Pons (tissue), 1 donor: ENCODE measurements at regions not wholly inside any gene's neighbourhood (a gene's known extent, or its start where the extent isn't known, plus 50 kb on each side); places are given as distances from the start of the nearest gene placed in this dataset.
A peak's percentile ranks its signal among the peaks of the same experiment; 100 is the strongest.
"Not testable (repeated sequence)": the region's sequence is repeated elsewhere in the genome, so short reads cannot be mapped to it uniquely, and the experiment has no call there.

ENCODE experiments used
- DNase-seq: peaks from one replicate; pipeline ENCODE4 v3.0.0-alpha.2; 2016; ENCODE audit warnings: low spot score

DNA sequence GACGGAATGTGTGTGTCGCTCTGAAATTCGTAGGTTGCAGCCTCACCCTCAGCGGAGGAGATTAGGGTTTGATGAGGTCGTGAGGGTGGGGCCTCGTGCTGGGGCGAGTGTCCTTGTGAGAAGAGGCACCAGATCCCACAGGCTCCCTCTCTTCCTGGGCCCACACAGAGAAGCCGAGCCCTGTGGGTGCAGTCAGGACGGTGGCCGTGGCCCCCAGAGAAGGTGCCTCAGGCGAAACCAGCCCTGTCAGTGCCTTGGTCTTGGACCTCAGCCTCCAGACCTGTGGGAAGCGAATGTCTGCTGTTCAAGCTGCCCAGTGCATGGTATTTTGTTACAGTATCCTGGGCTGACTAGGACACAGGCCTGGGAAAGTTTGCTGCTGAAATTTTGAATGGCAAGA lies 108.0 kb upstream of the ALKAL2 start:
- no peak for DNase-seq

DNA sequence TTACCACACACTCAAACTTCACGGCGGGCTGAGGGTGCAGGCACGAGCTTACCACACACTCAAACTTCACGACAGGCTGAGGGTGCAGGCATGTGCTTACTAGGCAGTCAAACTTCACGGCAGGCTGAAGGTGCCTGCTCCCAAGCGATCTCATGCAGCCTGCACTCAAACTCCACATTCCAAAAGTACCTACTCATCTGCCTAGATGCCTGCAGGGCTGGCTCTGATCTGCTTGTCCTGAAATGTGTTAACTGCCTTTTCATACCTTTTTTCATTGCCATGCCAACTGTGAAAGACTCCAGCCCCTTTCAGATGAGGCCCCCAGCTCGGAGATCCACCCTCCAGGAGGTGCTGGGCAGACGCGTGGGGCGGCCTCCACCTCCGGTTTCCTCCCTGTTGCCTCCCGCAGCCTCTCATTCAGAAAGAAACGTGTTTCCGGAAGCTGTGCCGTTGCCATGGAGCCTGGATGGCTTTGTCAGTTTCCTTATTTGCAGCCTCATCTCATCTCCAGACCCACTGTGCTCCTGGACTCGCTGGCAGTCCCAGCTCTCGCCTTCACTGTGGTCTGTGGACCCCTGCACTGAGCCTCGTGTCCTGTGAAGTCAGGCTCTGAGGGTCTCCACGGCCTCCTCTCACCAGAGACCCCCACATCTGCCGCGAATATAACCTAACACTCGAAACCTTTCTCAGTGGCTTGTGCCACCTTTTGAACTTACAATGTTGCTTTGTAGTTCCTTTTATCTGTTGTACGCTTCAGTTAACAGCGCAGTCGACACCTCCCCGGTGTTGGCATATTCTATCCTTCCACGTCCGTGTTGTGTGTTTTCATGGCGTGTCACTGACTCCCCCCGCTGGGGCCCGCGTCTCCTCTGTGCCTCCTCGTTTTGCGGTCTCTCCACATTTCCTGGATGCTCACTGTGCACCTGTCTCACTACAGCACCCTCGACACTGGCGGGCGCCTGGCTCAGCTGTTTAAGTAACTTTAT lies 106.1 kb upstream of the ALKAL2 start:
- DNase-seq = no peak

DNA sequence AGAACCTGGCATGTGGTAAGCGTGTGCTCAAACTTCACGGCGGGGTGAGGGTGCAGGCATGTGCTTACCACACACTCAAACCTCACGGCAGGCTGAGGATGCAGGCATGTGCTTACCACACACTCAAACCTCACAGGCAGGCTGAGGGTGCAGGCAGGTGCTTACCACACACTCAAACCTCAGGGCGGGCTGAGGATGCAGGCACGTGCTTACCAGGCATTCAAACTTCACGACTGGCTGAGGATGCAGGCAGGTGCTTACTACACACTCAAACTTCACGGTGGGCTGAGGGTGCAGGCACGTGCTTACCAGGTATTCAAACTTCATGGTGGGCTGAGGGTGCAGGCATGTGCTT lies 105.0 kb upstream of the ALKAL2 start:
- no peak for DNase-seq

DNA sequence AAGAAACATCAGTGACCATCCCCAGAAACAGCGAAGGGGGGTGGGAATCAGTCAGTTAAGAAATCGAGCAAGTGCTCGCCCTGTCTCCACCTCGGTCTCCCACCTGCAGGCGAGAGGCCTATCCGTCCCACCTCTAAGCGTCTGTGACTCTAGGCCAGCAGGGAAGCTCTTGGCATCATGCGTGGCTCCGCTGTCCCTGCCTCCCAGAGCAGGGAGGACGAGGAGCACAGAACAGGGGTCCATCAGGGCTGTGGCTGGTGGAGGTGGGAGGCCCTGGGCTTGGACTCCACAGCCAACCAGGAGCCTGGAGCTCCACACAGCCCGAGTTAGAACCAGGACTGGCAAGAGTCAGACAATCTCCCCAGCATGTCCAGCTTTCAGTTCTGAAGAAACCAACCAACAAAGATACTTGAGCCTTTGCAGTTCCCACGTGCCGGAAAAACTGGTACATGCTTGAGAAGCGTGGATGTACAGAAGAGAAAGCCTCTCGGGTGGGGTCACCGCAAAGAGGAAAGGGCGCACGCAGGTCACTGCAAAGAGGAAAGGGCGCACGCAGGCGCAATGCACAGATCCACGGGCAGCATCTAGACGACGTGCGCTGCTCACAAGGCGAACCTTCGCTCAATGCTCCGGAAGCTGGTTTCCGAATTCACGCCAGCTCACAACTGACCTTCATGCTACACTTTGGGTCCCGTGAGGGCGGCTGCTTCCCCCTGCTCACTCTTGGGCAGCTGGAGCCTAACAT lies 104.5 kb upstream of the ALKAL2 start:
- DNase-seq = no peak

DNA sequence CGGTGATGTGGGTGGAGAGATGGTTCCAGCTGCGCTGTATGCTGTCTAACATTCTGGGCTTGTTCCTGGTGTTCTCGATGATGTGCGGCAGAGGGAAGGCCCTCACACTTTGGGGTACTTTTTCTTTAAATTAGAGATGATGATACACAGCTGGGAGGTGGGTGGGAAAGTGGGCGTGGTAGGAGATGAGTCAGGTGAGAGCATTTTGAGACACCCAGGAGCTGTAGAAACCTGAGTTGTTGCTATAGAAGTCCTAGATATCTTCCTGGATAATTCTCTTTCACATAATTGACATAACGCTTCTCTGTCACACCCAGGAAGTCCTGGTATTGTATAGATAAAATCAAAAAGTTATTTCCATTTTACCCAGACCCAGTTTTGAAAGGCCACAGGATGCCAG lies 103.8 kb upstream of the ALKAL2 start:
- DNase-seq = no peak

DNA sequence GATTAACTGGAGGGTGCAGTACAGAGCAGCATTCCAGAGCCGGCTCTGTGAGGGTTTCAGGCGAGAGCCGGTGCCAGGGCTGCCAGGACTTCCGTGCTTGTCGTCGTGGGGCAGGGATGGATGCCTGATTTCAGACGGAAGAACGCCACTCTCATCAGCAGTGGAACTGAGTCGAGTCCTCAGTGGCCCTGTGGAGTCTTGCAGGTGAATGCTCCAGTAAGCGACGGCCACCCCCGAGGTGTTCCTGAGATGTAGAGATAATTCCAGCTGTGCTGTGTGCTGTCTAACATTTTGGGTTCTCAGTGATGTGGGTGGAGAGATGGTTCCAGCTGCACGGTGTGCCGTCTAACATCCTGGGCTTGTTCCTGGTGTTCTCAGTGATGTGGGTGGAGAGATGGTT lies 103.1 kb upstream of the ALKAL2 start:
- no peak for DNase-seq

DNA sequence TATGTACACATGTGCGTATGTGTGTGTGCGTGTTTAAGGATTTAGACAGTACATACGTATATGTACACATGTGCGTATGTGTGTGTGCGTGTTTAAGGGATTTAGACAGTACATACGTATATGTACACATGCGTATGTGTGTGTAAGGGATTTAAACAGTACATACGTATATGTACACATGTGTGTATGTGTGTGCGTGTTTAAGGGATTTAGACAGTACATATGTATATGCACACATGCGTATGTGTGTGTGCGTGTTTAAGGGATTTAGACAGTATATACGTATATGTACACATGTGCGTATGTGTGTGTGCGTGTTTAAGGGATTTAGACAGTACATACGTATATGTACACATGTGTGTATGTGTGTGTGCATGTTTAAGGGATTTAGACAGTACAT lies 102.1 kb upstream of the ALKAL2 start:
- DNase-seq = not testable (repeated sequence)

DNA sequence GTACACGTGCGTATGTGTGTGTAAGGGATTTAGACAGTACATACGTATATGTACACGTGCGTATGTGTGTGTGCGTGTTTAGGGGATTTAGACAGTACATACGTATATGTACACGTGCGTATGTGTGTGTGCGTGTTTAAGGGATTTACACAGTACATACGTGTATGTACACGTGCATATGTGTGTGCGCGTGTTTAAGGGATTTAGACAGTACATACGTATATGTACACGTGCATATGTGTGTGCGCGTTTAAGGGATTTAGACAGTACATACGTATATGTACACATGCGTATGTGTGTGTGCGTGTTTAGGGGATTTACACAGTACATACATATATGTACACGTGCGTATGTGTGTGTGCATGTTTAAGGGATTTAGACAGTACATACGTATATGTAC lies 100.9 kb upstream of the ALKAL2 start:
- DNase-seq = not testable (repeated sequence)

DNA sequence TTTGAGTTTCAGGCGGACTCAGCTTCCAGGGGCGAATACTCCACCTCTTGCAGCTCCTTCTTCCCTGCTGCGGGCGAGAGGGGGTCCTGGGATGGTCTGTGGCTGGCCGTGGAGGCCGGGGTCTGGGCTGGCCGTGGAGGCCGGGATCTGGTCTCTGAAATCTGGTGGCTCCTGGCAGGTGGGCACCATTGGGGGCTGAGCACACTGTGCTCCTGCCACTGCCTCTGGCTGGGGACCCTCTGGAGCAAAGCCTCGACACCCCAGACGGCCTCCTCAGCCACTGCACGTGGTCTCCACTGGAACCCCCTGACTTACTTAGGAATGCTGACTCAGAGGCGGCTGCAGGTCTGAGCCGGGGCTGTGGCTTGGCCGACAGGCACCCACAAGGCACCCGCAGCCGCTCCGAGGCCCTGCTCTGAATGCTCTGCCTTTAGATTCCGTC lies 100.1 kb upstream of the ALKAL2 start:
- DNase-seq = no peak

DNA sequence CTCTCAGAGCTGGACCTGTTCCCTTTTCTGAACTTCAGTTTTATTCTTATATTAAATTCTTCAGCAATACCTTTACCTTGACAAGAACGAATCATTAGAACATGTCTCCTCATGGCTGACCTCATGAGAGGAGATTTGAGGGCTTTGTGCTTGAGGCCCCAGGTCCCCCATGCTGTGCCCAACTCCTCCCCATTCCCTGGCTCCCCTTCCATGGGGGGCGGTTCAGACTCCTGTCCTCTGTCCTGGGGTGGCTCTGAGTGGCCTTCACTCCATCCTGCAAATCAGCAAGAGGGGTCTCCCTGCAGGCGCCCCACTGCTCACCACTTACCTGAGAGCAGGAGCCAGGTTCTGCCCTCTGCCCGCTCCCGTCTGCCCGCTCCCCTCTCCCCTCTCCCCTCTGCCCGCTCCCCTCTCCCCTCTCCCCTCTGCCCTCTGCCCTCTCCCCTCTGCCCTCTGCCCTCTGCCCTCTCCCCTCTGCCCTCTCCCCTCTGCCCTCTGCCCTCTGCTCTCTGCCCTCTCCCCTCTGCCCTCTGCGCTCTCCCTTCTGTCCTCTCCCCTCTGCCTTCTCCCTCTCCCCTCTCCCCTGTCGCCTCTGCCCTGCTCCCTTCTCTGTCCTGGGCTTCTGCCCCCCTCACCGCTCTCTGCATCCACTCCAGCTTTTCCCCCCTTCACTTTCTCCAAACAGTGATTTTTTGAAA lies 98.7 kb upstream of the ALKAL2 start:
- no peak for DNase-seq

DNA sequence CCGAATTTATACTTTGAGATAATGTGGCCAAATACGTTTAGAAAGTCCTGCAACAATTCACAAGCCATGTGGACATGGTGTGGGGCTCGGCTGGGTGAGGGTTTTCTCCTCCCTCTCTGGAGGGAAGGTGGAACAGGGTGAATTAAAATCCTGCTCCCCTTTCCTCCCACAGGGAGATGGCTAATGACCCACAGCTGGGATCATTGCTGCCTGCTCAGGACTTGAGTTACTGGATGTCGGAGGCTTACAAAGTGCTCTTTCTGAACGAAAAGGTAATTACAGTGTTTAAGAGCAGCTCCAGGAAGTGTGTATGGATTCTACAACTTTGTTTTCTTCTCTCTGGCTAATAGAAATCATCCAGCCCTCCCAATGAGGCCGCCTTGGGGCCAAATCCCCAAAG lies 97.9 kb upstream of the ALKAL2 start:
- DNase-seq = no peak

DNA sequence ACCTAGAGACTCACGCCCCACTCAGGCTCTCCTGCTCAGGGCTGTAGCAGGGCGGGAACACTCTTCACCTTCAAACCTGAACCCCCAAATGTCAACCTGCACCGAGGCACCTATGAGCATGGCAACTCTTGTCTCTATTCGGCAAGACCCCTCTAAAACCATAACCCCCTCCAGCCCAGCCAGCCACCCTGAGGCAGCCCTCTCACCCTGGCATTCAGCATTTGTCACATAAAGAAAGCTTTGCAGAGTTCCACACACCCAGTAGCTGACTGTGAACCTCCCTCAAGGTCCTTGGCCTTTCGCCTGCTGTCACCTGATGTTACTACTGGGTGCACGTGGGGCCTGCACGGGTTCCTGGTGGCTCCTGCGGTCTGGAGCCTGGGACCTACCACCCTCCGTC lies 97.2 kb upstream of the ALKAL2 start:
- DNase-seq = no peak

DNA sequence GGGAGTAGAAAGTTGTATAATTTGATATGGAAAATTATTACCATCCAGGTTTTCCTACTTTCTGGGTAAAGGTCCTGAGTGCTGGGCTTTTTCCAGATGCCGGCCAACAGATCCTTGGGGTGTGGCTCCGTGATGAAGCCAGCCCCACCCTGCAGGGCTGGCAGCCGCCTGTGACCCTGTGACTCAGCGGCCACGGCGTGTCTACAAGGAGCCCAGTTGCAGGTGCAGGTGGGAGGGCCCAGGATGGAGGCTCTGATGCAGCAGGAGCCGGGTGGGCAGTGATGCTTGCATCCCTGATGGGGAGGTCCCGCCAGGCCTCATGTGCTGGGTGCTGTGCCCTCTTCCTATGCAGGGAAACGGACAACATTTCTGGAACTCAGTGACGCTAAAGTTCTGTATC lies 96.0 kb upstream of the ALKAL2 start:
- DNase-seq = no peak

DNA sequence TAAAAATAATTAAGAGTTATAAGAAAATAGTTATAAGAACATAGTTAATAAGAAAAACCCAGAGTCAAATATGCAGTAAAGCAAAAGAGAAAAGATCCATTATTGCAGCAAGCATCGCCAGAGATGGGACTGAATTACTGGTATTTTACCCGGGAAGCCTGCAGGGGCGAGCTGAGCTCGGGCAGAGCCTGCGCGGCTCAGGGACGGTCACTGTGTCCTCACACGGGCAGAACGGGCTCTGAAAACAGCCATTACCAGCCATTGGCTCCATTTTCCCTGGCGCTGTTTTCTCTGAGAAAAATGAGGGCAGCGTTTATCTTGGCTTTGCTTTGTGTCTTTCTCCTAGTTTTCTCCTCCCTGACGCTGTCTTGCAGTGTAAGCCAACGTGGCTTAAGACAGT lies 95.3 kb upstream of the ALKAL2 start:
- peak; percentile 73 for DNase-seq

DNA sequence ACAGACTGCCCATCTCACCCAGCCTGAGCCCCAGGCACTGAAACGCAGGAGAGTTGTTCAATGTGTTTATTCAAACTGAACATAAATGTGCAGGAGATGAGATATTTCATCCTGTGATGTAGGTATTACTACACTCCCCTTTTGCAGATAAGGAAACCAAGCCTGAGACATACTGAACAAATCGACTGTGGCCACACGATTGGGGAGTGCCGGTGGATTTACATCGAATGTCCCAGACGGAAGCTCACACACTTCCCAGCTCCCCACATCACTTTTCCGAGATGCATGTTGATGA lies 94.8 kb upstream of the ALKAL2 start:
- DNase-seq = no peak

DNA sequence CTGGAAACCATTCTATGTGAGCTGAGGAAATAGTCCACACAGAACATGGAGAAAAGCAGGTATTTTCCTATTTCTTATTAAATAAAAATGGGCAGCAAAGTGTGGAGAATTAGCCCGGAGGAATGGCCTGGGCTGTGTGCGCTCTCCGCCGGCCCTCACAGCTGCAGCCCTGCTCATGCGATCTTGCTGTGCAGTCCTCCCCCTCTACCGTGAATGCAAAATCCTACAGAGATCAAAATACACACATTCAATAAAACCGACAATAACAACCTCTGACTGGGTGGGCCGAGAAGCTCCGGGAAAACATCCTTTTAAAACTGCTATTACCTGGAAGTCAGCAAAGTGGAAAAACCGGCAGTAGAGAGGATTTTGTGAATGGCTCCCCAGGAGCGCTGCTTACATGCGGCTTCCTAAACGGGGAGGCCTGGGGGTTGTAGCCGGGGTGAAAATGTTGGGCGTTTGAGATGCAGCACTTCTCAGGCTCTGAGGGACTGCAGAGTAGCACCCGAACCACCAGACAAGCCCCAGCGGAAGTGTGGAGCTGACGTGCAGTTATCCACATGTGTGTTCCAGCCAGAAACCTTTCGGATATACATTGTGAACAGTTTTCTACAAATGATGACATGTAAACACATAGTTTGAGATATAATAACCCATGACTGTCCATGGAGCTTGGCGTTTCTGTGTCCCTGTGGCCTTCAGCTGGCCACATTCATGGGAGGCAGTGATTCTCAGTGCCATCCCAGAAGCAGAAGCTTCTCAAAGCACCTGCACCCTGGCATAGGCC lies 94.2 kb upstream of the ALKAL2 start:
- DNase-seq = no peak

DNA sequence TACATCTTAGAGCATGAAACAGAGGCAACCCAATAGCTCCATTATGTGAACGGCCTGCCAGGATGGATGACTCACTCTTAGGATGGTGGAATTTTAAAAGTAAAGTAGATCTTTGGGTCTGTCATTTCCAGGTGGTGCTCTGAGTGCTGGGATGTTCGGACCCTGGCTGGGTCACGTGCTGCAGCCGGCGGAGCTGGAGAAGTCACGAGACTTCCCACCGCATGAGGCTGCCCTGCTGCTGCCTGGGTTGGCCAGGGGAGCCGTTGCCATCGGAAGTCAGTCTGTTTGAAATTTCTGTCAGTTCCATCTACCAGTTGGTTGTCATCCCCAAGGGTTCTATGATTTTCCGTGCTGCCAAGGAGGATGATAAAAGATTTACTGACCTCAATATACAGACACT lies 93.3 kb upstream of the ALKAL2 start:
- DNase-seq = no peak

DNA sequence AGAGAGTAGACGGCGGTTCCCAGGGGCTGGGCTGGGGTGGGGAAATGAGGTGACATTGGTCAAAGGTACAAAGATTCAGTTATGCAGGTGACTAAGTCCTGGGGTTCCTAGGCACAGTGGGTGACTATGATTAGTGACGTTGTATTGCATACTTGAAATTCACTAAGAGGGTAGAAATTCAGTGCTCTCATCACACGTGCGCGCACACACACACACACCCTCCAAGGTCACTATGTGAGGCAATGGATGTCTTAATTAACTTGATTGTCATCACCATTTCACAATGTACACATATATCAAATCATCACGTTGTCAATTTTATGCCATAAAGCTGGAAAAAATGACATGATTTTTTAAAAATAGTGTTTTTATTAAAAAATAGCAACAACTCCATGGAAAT lies 92.9 kb upstream of the ALKAL2 start:
- no peak for DNase-seq

DNA sequence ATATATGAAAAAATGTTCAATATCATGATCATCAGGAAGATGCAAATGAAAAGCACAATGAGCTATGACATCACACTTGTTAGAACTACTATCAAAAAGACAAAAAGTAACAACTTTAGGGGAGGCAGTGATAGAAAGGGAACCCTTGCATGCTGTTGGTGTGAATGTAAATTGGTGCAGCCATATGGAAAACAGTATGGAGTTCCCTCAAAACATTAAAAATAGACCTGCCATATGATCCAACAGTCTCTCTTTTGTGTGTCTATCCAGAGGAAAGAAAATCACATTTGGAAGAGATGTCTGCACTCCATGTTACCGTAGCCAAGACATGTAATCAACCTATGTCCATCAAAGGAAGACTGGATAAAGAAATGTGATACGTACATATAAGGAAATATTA lies 92.3 kb upstream of the ALKAL2 start:
- no peak for DNase-seq

DNA sequence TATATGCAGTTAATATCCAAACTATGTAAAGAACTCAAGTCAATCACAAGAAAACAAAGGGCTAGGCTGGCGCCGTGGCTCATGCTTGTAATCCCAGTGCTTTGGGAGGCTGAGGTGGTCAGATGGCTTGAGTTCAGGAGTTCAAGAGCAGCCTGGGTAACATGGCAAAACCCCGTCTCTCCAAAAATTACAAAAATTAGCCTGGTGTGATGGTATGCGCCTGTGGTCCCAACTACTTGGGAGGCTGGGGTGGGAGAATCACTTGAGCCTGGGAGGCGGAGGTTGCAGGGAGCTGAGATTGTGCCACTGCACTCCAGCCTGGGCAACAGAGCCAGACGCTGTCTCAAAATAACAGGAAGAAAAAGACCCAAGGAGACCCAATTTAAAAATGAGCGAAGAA lies 91.9 kb upstream of the ALKAL2 start:
- no peak for DNase-seq

DNA sequence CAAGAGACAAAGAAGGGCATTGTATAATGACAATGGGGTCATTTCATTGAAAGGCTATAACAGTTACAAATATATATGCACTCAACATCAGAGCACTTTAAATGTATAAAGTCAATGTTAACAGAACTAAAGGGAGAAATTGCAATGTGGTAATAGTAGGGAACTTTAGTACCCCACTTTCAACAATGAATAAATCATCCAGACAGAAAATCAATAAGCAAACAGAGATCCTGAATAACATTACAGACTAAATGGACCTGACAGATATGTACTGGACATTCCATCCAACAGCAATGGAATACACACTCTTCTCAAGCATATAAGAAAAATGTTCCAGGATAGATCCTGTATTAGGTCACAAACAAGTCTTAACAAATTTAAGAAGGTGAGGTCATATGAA lies 90.5 kb upstream of the ALKAL2 start:
- DNase-seq = no peak

DNA sequence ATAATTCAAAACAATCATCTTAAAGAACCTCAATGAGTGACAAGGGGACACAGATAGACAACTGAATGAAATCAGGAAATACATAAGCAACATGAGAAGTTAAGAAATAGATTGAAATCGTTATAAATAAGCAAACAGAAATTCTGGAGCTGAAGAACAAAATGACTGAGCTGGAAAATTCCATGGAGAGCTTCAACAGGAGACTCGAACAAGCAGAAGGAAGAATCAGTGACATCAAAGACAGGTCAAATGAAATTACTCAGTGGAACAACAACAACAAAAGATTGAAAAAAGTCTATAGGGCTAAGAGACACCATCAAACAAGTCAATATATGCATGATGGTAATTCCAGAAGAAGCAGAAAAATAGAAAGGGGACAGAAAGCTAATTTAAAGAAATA lies 89.5 kb upstream of the ALKAL2 start:
- DNase-seq = no peak
